Transverse colon (tissue), 4 donors: ENCODE measurements at regions not wholly inside any gene's neighbourhood (a gene's known extent, or its start where the extent isn't known, plus 50 kb on each side); places are given as distances from the start of the nearest gene placed in this dataset.

Source experiments
- DNase-seq: peaks from one replicate; pipeline ENCODE4 v3.0.0-alpha.2; 2019
- H3K27ac ChIP-seq, 4 donors: fragments of 200-600 bp; sonication (generic); 2 replicates each; pipeline ENCODE4 v1.5.1; 2016 to 2018; ENCODE audit warnings: inconsistent platforms in 4 of 4
- H3K27me3 ChIP-seq: fragments of 200-600 bp; sonication (generic); 2 replicates; pipeline ENCODE4 v1.5.1; 2017; ENCODE audit warnings: inconsistent platforms
- H3K36me3 ChIP-seq, 4 donors: fragments of 200-600 bp; sonication (generic); 2 replicates each; pipeline ENCODE4 v1.5.1; 2017 to 2019; ENCODE audit warnings: inconsistent platforms in 4 of 4
- H3K4me1 ChIP-seq, 4 donors: fragments of 200-600 bp; sonication (generic); 2 replicates each; pipeline ENCODE4 v1.5.1; 2017 to 2020; ENCODE audit warnings: inconsistent platforms in 4 of 4
- H3K4me3 ChIP-seq, 4 donors: fragments of 200-600 bp; sonication (generic); 1 replicate in 1 of 4; 2 replicates in 3 of 4; pipeline versions ENCODE4 v1.5.1 to v1.6.1; 2017 to 2019; ENCODE audit warnings: inconsistent platforms in 4 of 4
- H3K9me3 ChIP-seq, 2 donors: fragments of 200-600 bp; sonication (generic); 2 replicates each; pipeline ENCODE4 v1.5.1; 2017 to 2019; ENCODE audit warnings: inconsistent platforms in 2 of 2
- CTCF ChIP-seq, 5 experiments: fragments of 200-600 bp in 3 of 5; fragments of 450-650 bp in 2 of 5; sonication (generic) in 3 of 5; IDR thresholded peaks; 1 replicate in 2 of 5; 2 replicates in 3 of 5; pipeline ENCODE4 v1.5.1; 2016 to 2017; ENCODE audit warnings: antibody characterized with exemption in 5 of 5, inconsistent platforms in 3 of 5, mild to moderate bottlenecking in 2 of 5, moderate library complexity in 1 of 5
- EP300 ChIP-seq: sonication (generic); formaldehyde crosslinking; IDR thresholded peaks from one replicate; pipeline ENCODE4 v1.6.1; 2017; ENCODE audit warnings: antibody characterized with exemption, low read depth
- POLR2A ChIP-seq: fragments of 450-650 bp; IDR thresholded peaks from one replicate; pipeline ENCODE4 v1.6.1; 2016; ENCODE audit warnings: antibody characterized with exemption, mild to moderate bottlenecking, moderate library complexity
- POLR2AphosphoS5 ChIP-seq, 3 donors: sonication (generic); formaldehyde crosslinking; IDR thresholded peaks; one replicate each; pipeline ENCODE4 v1.6.1; 2016; ENCODE audit warnings: antibody characterized with exemption in 3 of 3
- WGBS, 2 donors: methylation state at CpG; one replicate each; pipeline ENCODE4 v1.1.5; 2018; ENCODE audit warnings: low coverage in 1 of 2; 5-methylcytosine and 5-hydroxymethylcytosine counted together
- in situ Hi-C, 4 donors: fragments of 200-750 bp; cut with MboI; loops; one replicate each; pipeline versions ENCODE4 v1.15.0 to v1.15.1; 2017; ENCODE audit warnings: low sequenced_read_pairs in 3 of 4, low pct_ligation_motif_present in 1 of 4, low pct_unique_long_range_greater_than_20kb in 1 of 4
- intact Hi-C: fragments of 100-400 bp; cut with DNase I; formaldehyde crosslinking; loops from one replicate; pipeline ENCODE4 v1.15.1; 2023; ENCODE audit warnings: low total_unique reads

DNA sequence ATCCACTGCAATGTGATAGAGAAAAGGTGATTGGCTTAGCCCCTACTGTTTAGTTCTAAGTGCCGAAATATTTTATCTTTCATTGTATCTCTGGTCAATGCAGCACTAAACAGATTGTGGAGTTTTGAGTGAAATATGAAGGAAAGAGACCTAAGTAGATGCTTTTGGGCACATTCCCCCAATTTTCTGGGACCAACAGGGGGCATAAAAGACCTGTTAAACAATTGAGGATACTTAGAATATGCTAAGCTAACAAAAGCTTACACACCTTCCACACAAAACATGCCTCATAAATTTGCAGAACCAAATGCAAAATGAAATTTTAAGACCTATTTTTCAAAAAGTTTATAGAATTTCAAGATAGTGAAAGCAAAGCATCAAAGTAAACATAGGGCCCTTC lies 746.9 kb downstream of the TBC1D32 start:
- Histone ChIP-seq H3K36me3 (no peaks in the 10 kb centered on the region), H3K4me3 (no peak overlapping the region), H3K27me3 (no peaks in the 10 kb centered on the region), H3K4me1 (no peaks in the 10 kb centered on the region), H3K9me3 (no peaks in the 10 kb centered on the region), H3K27ac (no peak overlapping the region)
- TF ChIP-seq POLR2AphosphoS5 (IDR thresholded peaks at IDR 0.05) (no peak), CTCF (IDR thresholded peaks at IDR 0.05) (no peak), POLR2A (no peak), EP300 (no peak)
- intact Hi-C loops (no loop called here), in situ Hi-C loops (no loop called here)
- 33 to 69% methylated on average over 1 of the region's 1 CpG for WGBS, 2 donors
- no peak for DNase-seq

DNA sequence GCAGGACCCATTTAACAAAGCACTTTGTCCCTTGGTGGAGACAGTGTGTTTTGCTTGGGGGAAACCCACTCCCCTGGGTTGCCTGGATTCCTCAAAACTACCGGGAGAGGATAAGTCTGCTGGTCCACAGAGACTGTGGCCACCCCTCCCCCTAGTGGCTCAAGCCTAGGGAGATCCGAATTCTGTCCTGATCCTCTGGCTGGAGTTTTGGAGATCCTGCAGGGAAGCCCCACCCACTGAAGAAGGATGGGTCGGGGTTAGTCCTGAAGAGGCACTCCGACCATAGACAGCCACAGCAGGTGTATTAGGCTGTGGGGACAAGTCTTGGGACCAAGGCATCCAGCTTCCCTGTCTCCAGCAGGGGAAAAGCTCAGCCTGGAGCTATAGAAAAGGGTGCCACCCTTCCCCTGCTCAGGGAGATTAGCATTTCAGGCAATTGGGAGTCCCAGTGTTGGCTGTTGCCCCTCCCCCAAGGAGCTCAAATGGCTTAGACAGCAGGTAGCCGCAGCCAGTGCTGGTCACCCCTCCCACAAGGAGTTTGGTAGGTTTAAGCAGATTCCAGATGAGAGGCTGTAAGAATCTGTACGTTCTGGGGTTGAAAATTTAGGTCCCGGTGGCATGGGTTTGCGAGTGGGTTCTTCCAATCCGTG lies 750.0 kb downstream of the TBC1D32 start:
- H3K9me3 ChIP-seq, result no peaks in the 10 kb centered on the region
- no peaks in the 10 kb centered on the region for H3K27me3 ChIP-seq
- no peaks in the 10 kb centered on the region for H3K4me1 ChIP-seq
- H3K27ac ChIP-seq, result no peak overlapping the region
- in situ Hi-C loops, result no loop called here
- DNase-seq, result no peak
- intact Hi-C loops, result no loop called here
- 86% methylated on average over 8 of the region's 9 CpGs; no CpG with 5 or more reads in 1 of the 2 donors for WGBS, 2 donors
- TF ChIP-seq POLR2A, result no peak
- TF ChIP-seq POLR2AphosphoS5 (IDR thresholded peaks at IDR 0.05), result no peak
- TF ChIP-seq EP300, result no peak
- TF ChIP-seq CTCF (IDR thresholded peaks at IDR 0.05), result no peak
- no peak overlapping the region for H3K4me3 ChIP-seq
- H3K36me3 ChIP-seq, result no peaks in the 10 kb centered on the region

GRCh38 chr6:120576061-120576460 lies 758.2 kb downstream of the TBC1D32 start:
- no peak for TF ChIP-seq CTCF (IDR thresholded peaks at IDR 0.05)
- TF ChIP-seq POLR2AphosphoS5 (IDR thresholded peaks at IDR 0.05), result no peak
- no peak for TF ChIP-seq EP300

DNA sequence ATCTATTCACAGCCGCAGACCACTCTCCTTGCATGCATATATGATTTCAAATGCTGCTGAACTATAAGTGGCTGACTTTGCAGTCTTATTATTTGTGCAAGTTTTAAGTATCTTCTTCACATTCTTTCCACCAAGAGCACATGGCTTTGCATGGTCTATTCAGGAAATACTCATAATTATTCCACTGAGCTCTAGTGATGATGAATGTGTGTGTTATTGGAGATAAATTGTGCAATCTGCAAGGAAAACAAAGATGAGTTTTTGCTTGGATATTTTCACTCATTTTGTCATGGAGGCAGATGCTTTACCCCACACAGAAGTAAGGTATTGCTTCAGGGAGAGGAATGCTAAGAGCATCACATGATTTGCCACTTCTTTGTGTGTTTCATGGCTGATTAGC lies 764.6 kb downstream of the TBC1D32 start:
- Histone ChIP-seq H3K4me1 (no peaks in the 10 kb centered on the region), H3K36me3 (no peaks in the 10 kb centered on the region), H3K9me3 (no peaks in the 10 kb centered on the region), H3K4me3 (no peak overlapping the region), H3K27me3 (no peaks in the 10 kb centered on the region), H3K27ac (no peak overlapping the region)
- TF ChIP-seq POLR2AphosphoS5 (IDR thresholded peaks at IDR 0.05) (no peak), CTCF (IDR thresholded peaks at IDR 0.05) (no peak), EP300 (no peak), POLR2A (no peak)
- in situ Hi-C loops, result no loop called here
- intact Hi-C loops, result no loop called here
- DNase-seq, result no peak
- 63 to 83% methylated on average over 1 of the region's 1 CpG for whole genome bisulfite sequencing, 2 donors

More at GRCh38 chr6:120576061-120576460, 758.2 kb downstream of the TBC1D32 start:
- no peak for DNase-seq
- 80 to 87% methylated on average over 3 to 4 of the region's 4 CpGs for WGBS, 2 donors
- in situ Hi-C loops, result no loop called here
- no peaks in the 10 kb centered on the region for H3K27me3 ChIP-seq
- H3K4me3 ChIP-seq, result no peak overlapping the region
- no peak overlapping the region for H3K27ac ChIP-seq
- H3K9me3 ChIP-seq, result no peaks in the 10 kb centered on the region
- H3K4me1 ChIP-seq, result no peaks in the 10 kb centered on the region
- no peaks in the 10 kb centered on the region for H3K36me3 ChIP-seq
- intact Hi-C loops, result no loop called here
